Spleen (tissue), 11 donors: ENCODE measurements at regions not wholly inside any gene's neighbourhood (a gene's known extent, or its start where the extent isn't known, plus 50 kb on each side); places are given as distances from the start of the nearest gene placed in this dataset.

Experiments
- DNase-seq: peaks from one replicate; pipeline ENCODE4 v3.0.0-alpha.2; 2020
- H3K27ac ChIP-seq, 8 donors: fragments of 200-600 bp; sonication (generic) in 7 of 8; 1 replicate in 4 of 8; 2 replicates in 4 of 8; pipeline versions ENCODE4 v1.5.0 to v1.8.0; 2016 to 2021; ENCODE audit warnings: inconsistent platforms in 4 of 8, mild to moderate bottlenecking in 4 of 8, moderate library complexity in 1 of 8
- H3K27me3 ChIP-seq, 7 donors: fragments of 200-600 bp; sonication (generic) in 6 of 7; replicated peaks in 1 of 7; 1 replicate in 4 of 7; 2 replicates in 3 of 7; pipeline versions ENCODE4 v1.5.0 to v1.8.0; 2016 to 2021; ENCODE audit warnings: inconsistent platforms in 3 of 7, mild to moderate bottlenecking in 1 of 7
- H3K36me3 ChIP-seq, 6 donors: fragments of 200-600 bp; sonication (generic) in 5 of 6; 1 replicate in 4 of 6; 2 replicates in 2 of 6; pipeline versions ENCODE4 v1.5.0 to v1.8.0; 2016 to 2021; ENCODE audit warnings: inconsistent platforms in 2 of 6
- H3K4me1 ChIP-seq, 6 donors: fragments of 200-600 bp; sonication (generic) in 5 of 6; 1 replicate in 3 of 6; 2 replicates in 3 of 6; pipeline versions ENCODE4 v1.5.0 to v1.8.0; 2016 to 2021; ENCODE audit warnings: inconsistent platforms in 3 of 6
- H3K4me3 ChIP-seq, 8 donors: fragments of 200-600 bp; sonication (generic) in 7 of 8; 1 replicate in 4 of 8; 2 replicates in 4 of 8; pipeline versions ENCODE4 v1.5.0 to v1.8.0; 2016 to 2021; ENCODE audit warnings: inconsistent platforms in 4 of 8, mild to moderate bottlenecking in 4 of 8, moderate library complexity in 2 of 8
- H3K9me3 ChIP-seq, 8 donors: fragments of 200-600 bp; sonication (generic) in 7 of 8; 1 replicate in 4 of 8; 2 replicates in 4 of 8; pipeline versions ENCODE4 v1.5.0 to v1.8.0; 2016 to 2021; ENCODE audit warnings: inconsistent platforms in 4 of 8
- CTCF ChIP-seq, 11 experiments: fragments of 200-600 bp in 7 of 11; fragments of 450-650 bp in 4 of 11; sonication (generic) in 4 of 11; IDR thresholded peaks in 8 of 11; conservative IDR thresholded peaks in 3 of 11; 1 replicate in 7 of 11; 2 replicates in 4 of 11; pipeline versions ENCODE4 v1.4.0 to v1.8.0; 2016 to 2021; ENCODE audit warnings: antibody characterized with exemption in 11 of 11, inconsistent platforms in 4 of 11, mild to moderate bottlenecking in 1 of 11
- POLR2A ChIP-seq, 3 donors: fragments of 450-650 bp; IDR thresholded peaks; one replicate each; pipeline ENCODE4 v1.5.1; 2017; ENCODE audit warnings: antibody characterized with exemption in 3 of 3, mild to moderate bottlenecking in 1 of 3
- POLR2AphosphoS5 ChIP-seq, 3 donors: sonication (generic); formaldehyde crosslinking; IDR thresholded peaks; one replicate each; pipeline ENCODE4 v1.5.1; 2017; ENCODE audit warnings: antibody characterized with exemption in 3 of 3
- WGBS, 5 donors: extraction: QIAGEN DNeasy Blood & Tissue Kit in 3 of 5; methylation state at CpG; one replicate each; pipeline versions ENCODE4 v1.1.5 to v1.1.7; 2013 to 2018; 5-methylcytosine and 5-hydroxymethylcytosine counted together
- intact Hi-C: fragments of 100-400 bp; cut with DNase I; formaldehyde crosslinking; loops from one replicate; pipeline ENCODE4 v1.15.0; 2023; ENCODE audit warnings: low total_unique reads
- donor health status: healthy with polysubstance abuse.
- donor health status: DM: no; HTN: no; CAD: no; lungs with moderate emphysema.
- donor health status: DM: no; HTN: no; CAD: no.
- donor health status: Bipolar disorder and iron deficiency.
- donor health status: healthy.
- donor health status: DM: no; HTN: no; CAD: no.
- donor health status: DM: yes; HTN: yes; CAD: no.

GRCh38 chrX:65846974-65847373, 179.5 kb downstream of the MSN start:
- WGBS, 5 donors = 46 to 95% (median 78%) methylated on average over 2 of the region's 2 CpGs
- no peaks in the 10 kb centered on the region for H3K27me3 ChIP-seq
- H3K9me3 ChIP-seq = no peaks in the 10 kb centered on the region
- TF ChIP-seq POLR2A (IDR thresholded peaks at IDR 0.05) (no peak), CTCF (IDR thresholded peaks at IDR 0.05 in 8 of 11, conservative IDR thresholded peaks at IDR 0.05 in 3 of 11) (no peak), POLR2AphosphoS5 (IDR thresholded peaks at IDR 0.05) (no peak)
- intact Hi-C loops = no loop called here
- no peak overlapping the region for H3K4me3 ChIP-seq
- H3K36me3 ChIP-seq = no peaks in the 10 kb centered on the region
- no peak overlapping the region for H3K27ac ChIP-seq
- H3K4me1 ChIP-seq = no peaks in the 10 kb centered on the region
- DNase-seq = no peak

- no peak for DNase-seq
- intact Hi-C loops = no loop called here
- TF ChIP-seq POLR2AphosphoS5 (IDR thresholded peaks at IDR 0.05) (no peak), CTCF (IDR thresholded peaks at IDR 0.05 in 8 of 11, conservative IDR thresholded peaks at IDR 0.05 in 3 of 11) (no peak), POLR2A (IDR thresholded peaks at IDR 0.05) (no peak)
- Histone ChIP-seq H3K4me3 (no peak overlapping the region), H3K9me3 (peaks cover 0 to under 1% (median 0%) of the 10 kb centered on the region in 8 donors), H3K27ac (no peak overlapping the region), H3K36me3 (no peaks in the 10 kb centered on the region), H3K27me3 (no peaks in the 10 kb centered on the region), H3K4me1 (no peaks in the 10 kb centered on the region)
- WGBS, 5 donors = 71 to 98% (median 95%) methylated on average over 2 of the region's 2 CpGs
Observed at GRCh38 chrX:65841263-65841662, 173.8 kb downstream of the MSN start.

GRCh38 chrX:65838674-65839073, 171.2 kb downstream of the MSN start:
- intact Hi-C loops = no loop called here
- 79 to 98% (median 81%) methylated on average over 3 of the region's 3 CpGs for WGBS, 5 donors

More at GRCh38 chrX:65838674-65839073, 171.2 kb downstream of the MSN start:
- Histone ChIP-seq H3K36me3 (no peaks in the 10 kb centered on the region), H3K27ac (no peak overlapping the region), H3K4me1 (no peaks in the 10 kb centered on the region), H3K4me3 (no peak overlapping the region), H3K9me3 (peaks cover 0 to 3% (median 0%) of the 10 kb centered on the region in 8 donors), H3K27me3 (no peaks in the 10 kb centered on the region)
- TF ChIP-seq CTCF (IDR thresholded peaks at IDR 0.05 in 8 of 11, conservative IDR thresholded peaks at IDR 0.05 in 3 of 11) (no peak), POLR2A (IDR thresholded peaks at IDR 0.05) (no peak), POLR2AphosphoS5 (IDR thresholded peaks at IDR 0.05) (no peak)
- no peak for DNase-seq
